Anterior cingulate cortex (tissue), 58 donors: ENCODE measurements at regions not wholly inside any gene's neighbourhood (a gene's known extent, or its start where the extent isn't known, plus 50 kb on each side); places are given as distances from the start of the nearest gene placed in this dataset.

ENCODE experiments used
- DNase-seq, 58 donors: peaks; one replicate each; lab custom pipeline; 2025; lab: John Stamatoyannopoulos, UW

DNA sequence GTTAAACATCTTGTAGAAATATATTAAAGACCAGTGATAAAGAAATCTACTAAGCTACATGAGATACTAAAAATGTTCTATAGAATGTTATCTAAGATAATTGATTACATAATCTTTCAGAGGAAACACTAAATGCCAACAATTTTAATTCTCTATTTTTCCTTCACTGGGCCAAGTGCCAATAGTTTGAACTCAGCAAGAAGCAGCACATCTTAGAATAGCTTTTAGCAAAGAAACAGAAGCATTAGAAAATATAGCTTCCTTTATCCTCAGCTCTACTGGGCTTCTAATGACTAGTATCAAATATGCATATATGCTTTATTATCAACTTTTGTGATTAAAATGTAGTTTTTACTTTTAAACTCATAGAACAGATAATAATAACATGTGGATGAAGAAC is 461.4 kb upstream of the USP15 start:
- no peak for DNase-seq

DNA sequence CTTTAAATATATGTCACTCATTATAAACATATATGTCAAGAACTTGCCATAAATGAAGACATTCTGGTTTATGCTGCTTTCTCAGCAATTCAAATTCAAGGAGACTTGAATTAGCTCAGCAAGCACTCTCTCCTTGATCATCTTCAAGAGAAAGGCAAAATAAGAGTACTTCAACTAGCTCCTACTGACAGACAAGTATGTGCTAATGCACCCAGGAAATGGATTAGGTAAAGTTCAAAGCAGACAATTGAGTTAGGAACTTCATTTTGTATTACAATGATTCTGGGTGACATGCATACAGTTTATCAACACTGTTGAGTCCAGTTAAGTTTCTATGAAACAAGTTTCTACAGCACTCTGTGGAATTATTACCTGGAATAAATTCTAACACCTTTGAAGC is 455.9 kb upstream of the USP15 start:
- DNase-seq = no peak

DNA sequence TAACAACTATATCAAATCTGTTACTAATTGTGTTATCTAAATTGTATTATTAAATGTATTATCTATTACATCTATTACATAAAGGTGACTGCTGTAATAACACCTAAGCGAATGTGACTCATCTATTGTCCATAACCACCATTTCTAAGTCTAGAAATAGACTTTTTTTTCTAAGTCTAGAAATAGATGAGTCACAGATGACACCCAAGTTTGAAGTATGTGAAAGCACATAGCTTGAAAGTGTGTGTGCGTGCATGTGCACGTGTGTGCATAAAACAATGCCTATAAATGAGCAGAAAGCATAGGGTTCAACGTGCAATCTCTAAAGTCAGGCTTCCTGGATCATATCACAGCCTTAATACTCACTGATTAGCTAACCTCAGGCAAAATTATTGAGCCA is 451.3 kb upstream of the USP15 start:
- no peak for DNase-seq

DNA sequence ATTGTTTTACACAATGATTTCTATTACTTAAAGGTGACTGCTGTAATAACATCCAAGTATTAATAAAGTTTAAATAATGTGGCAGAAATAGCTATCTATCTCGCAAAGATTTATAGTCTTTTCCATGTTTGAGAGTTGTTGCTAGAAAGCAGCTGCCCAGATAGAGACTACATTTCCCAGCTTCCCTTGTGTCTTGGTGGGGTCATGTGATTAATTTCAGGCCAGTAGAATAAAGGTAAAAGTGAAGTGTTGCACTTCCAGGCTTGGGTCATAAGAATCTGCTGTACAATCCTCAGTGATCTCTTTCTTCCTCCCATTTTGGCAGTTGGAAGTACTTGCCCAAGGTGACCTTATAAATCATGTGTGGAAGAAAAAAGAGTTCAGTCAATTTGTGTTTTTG is 449.7 kb upstream of the USP15 start:
- DNase-seq = no peak

DNA sequence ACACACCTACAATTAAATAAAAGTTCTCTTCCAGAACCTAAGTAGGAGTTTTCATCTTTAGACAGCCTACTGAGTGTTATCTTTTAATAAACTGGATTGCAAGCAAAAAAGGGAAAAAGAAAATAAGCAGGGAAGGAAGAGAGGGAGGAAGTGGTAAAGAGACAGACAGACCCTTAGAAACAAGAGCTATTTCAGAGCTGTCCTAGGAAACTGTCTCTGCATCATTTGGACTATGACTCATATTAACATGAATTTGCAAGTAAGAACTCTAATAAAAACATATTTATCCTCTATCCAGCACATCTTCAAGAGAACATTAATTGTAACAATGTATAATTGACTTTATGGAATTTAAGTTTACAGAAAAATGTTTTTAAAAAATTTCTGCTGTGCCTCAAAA is 438.8 kb upstream of the USP15 start:
- DNase-seq = no peak

DNA sequence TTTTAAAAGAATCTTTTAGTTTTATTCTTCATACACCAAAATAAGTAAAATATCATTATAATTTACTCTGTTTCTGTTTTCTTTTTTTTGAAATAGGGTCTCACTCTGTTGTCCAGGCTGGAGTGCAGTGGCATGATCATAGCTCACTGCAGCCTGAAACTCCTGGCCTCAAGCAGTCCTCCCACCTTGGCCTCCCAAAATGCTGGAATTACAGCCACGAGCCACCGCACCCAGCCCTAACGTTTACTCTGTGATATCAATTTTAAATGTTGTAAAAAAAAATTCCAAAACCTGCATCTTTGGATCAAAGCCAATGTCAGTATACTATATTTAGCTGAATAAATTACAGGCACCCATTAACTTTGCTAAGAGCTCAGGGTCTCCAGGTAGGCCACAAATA is 437.1 kb upstream of the USP15 start:
- DNase-seq = no peak

DNA sequence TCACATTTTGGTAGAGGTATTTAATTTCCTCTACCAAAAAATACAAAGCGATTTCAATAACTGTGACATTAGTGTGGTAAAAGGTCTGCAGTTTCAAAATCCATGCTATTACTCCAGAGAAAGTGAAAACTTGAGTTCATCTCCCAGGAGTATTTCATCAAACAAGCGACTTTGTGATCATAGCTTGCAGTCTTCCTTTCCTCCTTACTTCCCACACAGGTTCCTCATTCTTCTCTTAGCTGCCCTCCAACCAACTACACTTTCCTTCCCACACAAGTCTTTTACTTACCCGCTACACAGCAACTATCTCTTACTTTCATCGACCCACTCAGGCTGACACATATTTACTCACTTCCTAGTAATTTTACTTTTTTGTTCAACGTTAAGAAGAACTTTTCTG is 413.4 kb upstream of the USP15 start:
- DNase-seq = no peak

DNA sequence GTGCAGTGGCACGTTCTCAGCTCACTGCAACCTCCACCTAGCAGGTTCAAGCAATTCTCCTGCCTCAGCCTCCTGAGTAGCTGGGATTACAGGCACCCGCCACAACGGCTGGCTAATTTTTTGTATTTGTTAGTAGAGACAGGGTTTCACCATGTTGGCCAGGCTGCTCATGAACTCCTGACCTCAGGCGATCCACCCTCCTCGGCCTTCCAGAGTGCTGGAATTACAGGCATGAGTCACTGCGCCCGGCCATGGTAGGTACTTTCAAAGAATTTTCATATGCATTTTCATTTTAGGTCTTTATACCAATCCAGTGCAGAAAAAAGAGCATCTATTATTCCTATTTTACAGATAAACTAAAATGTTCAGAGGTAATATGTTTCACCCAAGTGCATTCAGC is 411.3 kb upstream of the USP15 start:
- no peak for DNase-seq

DNA sequence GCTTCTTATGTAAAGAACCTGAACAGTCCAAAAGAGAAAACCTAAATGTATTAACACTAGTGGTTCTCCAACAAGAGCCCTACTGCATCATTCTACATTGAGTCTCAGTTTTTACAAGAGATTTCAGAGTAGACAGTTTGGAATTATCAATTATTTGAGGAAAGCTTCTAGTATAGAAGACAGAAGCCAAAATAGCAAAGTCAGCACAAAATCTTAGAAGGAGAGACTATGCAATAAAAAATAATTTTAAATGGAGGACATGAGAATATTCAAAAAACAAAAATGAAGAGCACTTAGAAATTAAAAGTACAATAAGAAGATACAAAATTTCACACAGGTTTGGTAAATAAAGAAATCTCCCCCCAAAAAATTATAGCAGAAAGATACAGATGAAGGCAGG is 406.3 kb upstream of the USP15 start:
- DNase-seq = no peak

DNA sequence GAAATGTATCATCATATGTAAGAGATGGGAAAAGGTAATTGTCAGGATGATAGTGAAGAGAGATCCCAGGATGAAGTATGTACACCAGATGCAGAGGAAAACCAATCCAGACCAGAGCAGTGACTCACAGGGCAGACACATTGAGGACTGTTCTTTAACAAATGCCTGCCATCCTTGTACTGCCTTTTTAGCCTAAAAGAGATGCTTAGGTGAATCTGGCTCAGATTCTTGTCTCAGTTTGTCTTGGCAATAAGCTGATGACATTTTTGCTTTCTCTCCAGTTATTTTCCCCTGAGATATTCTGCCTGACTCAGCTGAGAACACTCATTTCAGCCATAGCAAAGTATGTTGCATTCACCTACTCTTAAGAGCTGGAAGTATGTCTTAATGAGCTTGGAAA is 405.3 kb upstream of the USP15 start:
- DNase-seq = no peak

DNA sequence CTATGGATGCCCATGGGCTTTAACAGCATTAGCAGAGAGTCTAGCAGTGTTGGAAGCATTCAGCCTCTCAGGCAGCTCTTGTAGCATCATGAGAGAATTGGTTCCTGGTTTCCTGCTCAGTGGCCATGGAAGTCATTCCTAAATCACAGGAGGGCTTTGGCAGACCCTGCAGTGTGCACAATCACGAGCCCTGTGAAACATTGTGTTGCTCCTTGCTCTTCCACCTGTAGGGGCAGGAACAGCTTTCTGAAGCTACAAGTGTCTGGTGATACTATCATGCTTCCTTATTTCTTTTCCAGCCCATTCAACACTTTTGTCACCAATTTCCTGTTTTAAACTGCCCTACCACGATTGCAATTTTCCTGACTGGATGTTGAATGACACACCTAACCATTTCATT is 402.2 kb upstream of the USP15 start:
- DNase-seq = no peak

DNA sequence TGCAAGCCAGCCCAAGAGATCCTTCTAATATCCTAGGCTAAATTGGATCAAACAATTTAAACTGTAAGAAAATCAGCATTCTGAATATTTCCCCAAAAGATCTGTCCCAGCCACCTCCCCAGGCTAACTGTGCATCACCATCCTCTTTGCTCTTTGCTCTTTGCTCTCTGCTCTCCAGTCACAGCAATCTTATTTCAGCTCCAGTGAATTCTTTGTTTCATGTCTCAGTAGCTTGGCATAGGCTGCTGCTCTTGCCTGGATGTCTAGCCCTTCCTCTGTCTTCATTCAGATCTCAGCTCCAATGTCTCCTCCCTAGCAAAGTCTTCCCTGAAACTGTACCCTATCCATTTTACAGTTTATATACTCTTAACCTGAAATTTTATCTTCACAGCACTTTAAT is 399.8 kb upstream of the USP15 start:
- DNase-seq = no peak

DNA sequence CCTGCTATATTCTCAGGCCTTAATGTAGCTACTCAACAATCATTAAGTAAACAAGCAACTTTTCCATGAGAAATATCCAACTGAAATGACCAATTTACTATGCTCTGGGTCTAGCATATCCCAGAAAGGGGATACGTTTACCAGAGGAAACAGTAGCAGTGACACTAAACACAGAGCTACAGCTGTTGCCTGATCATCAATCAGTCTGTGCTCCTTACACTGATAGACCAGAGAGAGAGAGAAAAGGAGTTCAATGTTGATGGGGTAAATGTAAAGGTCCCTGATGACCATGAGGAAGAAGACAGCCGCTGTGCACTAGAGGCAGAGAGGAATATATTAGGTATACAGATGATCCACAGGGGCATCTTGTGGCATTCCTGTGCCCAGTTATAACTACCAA is 397.2 kb upstream of the USP15 start:
- DNase-seq = no peak

DNA sequence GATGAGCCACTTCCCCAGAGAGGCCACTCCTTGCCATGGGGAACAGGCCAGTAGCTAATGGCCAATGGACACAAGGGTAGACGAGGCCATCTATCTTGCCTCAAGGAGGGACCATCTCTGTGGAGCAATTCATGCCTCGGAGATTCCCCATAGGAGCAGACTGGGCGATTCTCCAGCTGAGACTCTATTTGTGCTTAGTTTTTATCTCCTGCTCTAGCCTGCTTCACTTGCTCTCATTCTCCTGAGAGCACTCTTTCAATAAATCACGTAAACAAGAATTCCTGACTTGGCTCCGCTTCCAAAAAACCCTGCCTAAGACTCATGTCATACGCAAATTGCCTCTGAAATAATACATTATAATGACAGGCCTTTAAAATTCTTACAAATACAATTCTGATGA is 396.4 kb upstream of the USP15 start:
- DNase-seq = no peak

DNA sequence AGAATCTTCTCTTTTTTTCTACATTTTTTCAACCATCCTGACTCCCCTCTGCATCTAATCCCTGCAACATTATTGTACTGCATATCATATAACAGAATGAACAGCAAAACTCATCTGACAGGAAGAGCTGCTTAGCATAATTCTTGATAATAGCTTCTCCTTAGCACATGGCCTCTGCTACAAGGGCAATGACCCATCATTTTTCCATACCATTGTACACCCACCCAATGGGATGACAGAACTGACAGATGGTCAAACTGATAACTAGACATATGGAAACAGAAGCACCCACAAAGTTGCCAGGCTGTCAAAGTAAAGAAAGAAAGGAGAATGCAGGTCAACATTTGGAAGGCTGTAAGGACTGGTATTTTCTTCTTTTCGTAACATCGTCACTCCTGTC is 390.4 kb upstream of the USP15 start:
- DNase-seq = no peak

DNA sequence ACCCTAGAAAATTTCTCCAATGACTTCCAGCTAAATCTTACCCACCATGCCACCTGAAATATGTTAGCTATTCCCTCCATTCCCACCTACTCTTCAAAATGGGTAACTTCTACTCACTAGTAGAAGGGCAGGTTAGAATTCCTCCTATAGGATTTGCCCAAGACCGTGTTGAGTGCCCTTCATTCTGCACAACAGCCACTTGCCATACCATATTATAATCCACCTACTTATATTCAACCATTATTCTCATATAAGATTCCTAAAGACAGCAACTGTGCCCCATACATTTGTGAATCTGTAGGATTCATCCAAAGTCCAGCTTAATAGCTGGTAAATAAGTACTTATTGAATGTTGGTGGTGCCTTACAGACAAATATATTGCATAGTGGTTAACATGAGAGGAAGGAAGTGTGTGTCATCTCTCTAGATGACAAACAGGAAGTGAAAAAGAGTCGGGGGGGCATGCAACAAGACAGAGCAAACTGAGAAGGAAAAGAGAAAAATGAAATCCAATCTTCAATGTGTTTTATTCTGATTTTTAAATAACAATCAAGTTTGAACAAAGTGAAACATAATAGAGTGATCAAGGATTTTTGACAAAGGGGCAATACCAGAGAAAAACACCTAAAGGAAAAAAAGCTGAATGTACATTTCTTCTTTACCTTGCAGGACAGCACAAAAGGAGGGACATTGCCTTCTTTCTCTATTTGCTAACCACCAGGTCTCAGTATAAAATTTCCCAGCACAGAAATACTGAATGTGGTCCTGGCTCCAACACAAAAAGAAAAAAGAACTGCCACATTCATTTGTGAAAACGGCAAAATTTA is 389.3 kb upstream of the USP15 start:
- no peak for DNase-seq

DNA sequence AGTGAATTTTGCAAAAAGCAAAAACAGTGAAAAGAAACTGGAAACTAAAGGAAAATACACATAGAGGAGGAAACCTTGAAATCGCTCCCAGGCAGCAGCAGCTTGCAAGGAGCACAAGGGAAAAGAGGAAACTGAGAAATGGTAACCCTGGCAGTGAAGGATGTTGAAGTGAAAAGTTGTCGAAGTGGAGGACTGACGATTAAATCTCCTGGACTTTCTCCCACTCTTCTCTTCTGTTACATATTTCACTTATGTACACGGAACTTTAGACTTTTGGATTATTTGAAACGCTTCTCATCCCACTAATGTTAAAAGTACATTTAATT is 388.8 kb upstream of the USP15 start:
- DNase-seq = no peak

DNA sequence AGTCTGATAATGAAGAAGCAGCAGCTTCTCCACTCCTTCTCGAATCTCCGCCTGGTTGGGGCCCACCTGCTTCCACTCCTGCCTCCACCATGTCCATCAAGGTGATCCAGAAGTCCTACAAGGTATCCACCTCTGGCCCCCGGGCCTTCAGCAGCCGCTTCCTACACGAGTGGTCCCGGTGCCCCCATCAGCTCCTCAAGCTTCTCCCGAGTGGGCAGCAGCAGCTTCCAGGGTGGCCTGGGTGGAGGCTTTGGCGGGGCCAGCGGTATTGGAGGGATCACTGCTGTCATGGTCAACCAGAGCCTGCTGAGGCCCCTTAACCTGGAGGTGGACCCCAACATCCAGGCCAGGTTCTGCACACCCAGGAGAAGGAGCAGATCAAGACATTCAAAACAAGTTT is 381.0 kb upstream of the USP15 start:
- no peak for DNase-seq

DNA sequence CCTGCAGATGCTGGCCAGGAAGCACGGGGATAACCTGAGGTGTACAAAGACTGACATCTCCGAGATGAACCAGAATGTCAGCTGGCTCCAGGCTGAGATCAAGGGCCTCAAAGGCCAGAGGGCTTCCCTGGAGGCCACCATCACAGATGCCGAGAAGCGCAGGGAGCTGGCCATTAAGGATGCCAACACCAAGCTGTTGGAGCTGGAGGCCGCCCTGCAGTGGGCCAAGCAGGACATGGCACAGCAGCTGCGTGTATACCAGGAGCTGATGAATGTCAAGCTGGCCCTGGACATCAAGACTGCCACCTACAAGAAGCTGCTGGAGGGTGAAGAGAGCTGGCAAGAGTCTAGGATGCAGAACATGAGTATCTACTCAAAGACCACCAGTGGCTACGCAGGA is 380.0 kb upstream of the USP15 start:
- no peak for DNase-seq

DNA sequence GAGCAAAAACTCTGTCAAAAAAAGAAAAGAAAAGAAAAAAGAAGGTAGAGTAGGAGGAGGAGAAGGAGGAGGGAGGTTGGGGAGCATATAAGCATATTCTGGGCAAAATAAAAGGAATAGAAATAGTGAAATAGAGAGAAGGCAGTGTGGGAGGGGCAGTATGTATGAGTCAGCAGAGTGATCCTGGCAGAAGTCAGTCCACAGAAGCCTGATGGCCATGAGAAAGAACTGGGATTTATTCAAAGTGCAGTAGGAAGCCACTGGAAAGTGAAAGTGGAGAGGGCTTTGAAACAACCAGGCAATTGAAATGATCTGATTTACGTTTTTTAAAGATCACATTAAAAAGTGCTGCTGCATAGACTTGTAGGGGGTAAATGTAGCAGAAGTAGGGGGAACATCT is 368.6 kb upstream of the USP15 start:
- no peak for DNase-seq

DNA sequence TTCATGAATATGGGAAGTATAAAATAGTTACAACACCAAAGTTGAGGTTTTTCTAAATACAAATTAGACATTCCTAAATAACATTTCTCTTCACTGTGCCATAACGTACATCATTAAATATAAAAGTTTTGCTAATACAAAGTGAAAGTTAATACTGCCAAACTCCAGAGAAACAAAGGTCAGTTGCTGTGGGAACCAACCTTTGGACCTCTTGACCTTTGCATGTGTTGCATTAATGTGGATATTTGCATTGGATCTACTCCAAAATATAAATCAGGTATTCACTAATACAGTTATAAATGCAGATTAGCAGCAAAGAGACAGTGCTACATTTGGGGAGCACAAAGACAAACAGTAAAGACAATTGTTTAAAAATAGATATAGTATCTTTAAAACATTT is 366.0 kb upstream of the USP15 start:
- no peak for DNase-seq

DNA sequence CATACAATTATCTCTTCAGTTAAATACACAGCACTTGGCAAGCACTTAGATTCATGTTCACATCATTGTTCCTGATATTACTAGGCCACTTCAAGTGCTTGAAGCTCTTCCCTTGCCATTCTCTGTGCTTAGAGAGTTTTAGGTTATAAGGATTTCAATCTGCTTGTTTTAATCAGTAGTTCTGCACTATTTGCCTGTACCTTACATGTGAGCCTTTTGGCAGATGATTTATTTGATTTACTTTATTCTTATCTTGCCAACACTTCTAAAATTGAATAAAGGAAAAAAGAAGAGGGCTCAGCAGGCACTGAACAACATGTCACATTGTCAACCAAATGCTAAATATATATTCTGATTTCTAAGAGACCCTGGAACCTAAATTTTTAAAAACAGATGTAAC is 363.8 kb upstream of the USP15 start:
- DNase-seq = no peak

DNA sequence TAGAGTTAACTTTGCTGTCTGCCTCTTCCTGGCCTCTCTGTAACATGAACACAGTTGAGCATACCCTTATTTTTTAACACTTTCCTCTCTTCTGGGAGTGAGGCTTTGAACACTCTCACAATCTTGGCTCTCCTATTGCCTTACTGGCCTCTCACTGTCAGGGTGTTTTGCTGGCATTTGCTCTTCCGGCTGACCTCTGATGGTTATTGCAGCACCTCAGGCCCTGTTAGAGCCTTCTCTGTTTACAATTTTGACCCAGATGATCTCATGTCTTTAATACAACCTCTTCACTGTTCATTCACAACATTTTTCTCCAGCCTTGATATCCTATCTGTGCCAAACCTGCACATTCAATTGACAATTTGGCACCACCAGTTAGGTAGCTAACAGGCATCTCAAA is 357.8 kb upstream of the USP15 start:
- DNase-seq = no peak
